Ishikawa (cell line): ENCODE measurements at regions not wholly inside any gene's neighbourhood (a gene's known extent, or its start where the extent isn't known, plus 50 kb on each side); places are given as distances from the start of the nearest gene placed in this dataset.

Experiments
- CEBPB ChIP-seq: IDR thresholded peaks from 2 replicates; pipeline ENCODE4 v1.6.1; 2012
- EGR1 ChIP-seq: IDR thresholded peaks from 2 replicates; pipeline ENCODE4 v1.6.1; 2012
- EP300 ChIP-seq: IDR thresholded peaks from 2 replicates; pipeline ENCODE4 v1.6.1; 2012; ENCODE audit warnings: borderline replicate concordance
- FOXM1 ChIP-seq: IDR thresholded peaks from 2 replicates; pipeline ENCODE4 v1.6.1; 2012; ENCODE audit warnings: low read depth, borderline replicate concordance
- MAX ChIP-seq: IDR thresholded peaks from 2 replicates; pipeline ENCODE4 v1.6.1; 2012
- NFIC ChIP-seq: IDR thresholded peaks from 2 replicates; pipeline ENCODE4 v1.6.1; 2012
- RAD21 ChIP-seq: IDR thresholded peaks from 2 replicates; pipeline ENCODE4 v1.6.1; 2012; ENCODE audit warnings: low read depth
- YY1 ChIP-seq: IDR thresholded peaks from 2 replicates; pipeline ENCODE4 v1.6.1; 2012; ENCODE audit warnings: low read depth
- ZBTB7A ChIP-seq: IDR thresholded peaks from 2 replicates; pipeline ENCODE4 v1.6.1; 2012; ENCODE audit warnings: low read depth
- TF ChIP-seq, protein P1 (sequence below): IDR thresholded peaks from 2 replicates; pipeline ENCODE4 v1.6.1; 2012

- no peak for TF ChIP-seq EGR1
- TF ChIP-seq ZBTB7A = no peak
- TF ChIP-seq CEBPB = no peak
- TF ChIP-seq FOXM1 = no peak
- TF ChIP-seq RAD21 = no peak
- TF ChIP-seq, protein P1, sequence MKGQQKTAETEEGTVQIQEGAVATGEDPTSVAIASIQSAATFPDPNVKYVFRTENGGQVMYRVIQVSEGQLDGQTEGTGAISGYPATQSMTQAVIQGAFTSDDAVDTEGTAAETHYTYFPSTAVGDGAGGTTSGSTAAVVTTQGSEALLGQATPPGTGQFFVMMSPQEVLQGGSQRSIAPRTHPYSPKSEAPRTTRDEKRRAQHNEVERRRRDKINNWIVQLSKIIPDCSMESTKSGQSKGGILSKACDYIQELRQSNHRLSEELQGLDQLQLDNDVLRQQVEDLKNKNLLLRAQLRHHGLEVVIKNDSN = no peak
- TF ChIP-seq MAX = no peak
- TF ChIP-seq NFIC = no peak
- TF ChIP-seq YY1 = no peak
- no peak for TF ChIP-seq EP300
Observed at GRCh38 chr9:6076851-6077250, 61.4 kb upstream of the RANBP6 start.
